ENCODE measurements at regions not wholly inside any gene's neighbourhood (a gene's known extent, or its start where the extent isn't known, plus 50 kb on each side); places are given as distances from the start of the nearest gene placed in this dataset.

DNA sequence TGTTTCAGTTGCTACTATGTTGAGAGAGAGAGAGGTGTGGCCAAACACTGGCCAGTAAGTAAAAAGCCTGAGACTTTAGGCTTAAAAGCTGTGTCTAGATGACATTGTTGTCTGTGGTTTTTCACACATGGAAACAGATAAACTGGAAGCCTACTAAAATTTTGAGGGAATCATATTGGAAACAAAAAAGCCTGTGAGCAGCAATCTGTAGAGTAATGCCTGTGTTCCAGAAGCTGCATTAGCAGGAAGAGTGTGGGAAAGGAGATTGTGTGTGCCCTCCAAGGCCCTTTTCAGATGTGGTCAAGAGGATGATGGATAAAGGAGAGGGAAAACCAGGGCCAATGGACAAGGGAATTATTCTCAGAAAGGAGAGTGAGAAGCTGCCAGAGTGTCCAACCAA, 236.3 kb upstream of the SPRED2 start:
- dilution Hi-C loops (cut with HindIII; ENCODE audit: low sequenced_read_pairs, unreplicated experiment): no loop called here
- Histone ChIP-seq H2BK120ac (ENCODE audit: low read depth, low read length) (no peak overlapping the region), H3K23ac (ENCODE audit: low read depth, low read length) (no peak overlapping the region), H2AK5ac (ENCODE audit: low read depth, low read length) (no peak overlapping the region), H3K4me1 (ENCODE audit: control insufficient read depth, insufficient read depth, low read length) (peaks cover 4% of the 10 kb centered on the region; the same call in 1 of the 2 replicates), H2BK5ac (ENCODE audit: low read depth, low read length, poor library complexity, severe bottlenecking) (no peak overlapping the region), H3K27me3 (ENCODE audit: control insufficient read depth, insufficient read depth, low read length) (peaks cover 15% of the 10 kb centered on the region), H3K9me3 (ENCODE audit: control insufficient read depth, insufficient read depth, low read length) (peaks cover 14% of the 10 kb centered on the region), H2BK15ac (ENCODE audit: low read depth, low read length) (no peak overlapping the region), H4K20me1 (ENCODE audit: insufficient read depth, low read length) (no peaks in the 10 kb centered on the region), H2AFZ (replicated peaks; ENCODE audit: low read length, poor library complexity) (no peak overlapping the region), H3K56ac (ENCODE audit: extremely low read depth, insufficient read depth, low read length) (no peak overlapping the region), H3K9me1 (ENCODE audit: insufficient read depth, low read length) (no peaks in the 10 kb centered on the region; the same call in 1 of the 2 replicates), H3K4me3 (ENCODE audit: insufficient read depth, low read depth, low read length) (no peak overlapping the region), H3K79me1 (ENCODE audit: low read depth in 1 of 2, low read length in 2 of 2) (no peaks in the 10 kb centered on the region), H4K8ac (ENCODE audit: low read depth in 2 of 2, low read length in 2 of 2) (no peak overlapping the region), H3K36me3 (ENCODE audit: control insufficient read depth, insufficient read depth, low read length) (no peaks in the 10 kb centered on the region), H3K9ac (ENCODE audit: low read depth, low read length) (no peak overlapping the region), H2BK20ac (ENCODE audit: low read depth, low read length) (no peak overlapping the region), H3K4ac (ENCODE audit: low read depth, low read length) (no peak overlapping the region), H4K91ac (ENCODE audit: insufficient read depth, low read depth, low read length) (no peak overlapping the region), H3K14ac (replicated peaks; ENCODE audit: low read depth, low read length) (no peak overlapping the region), H4K5ac (ENCODE audit: low read depth, low read length) (no peak overlapping the region), H2AK9ac (replicated peaks; ENCODE audit: low read depth, low read length, poor library complexity) (no peak overlapping the region), H3K27ac (ENCODE audit: insufficient read depth, low read length) (no peak overlapping the region), H3K4me2 (ENCODE audit: low read depth, low read length) (no peak overlapping the region), H3K18ac (ENCODE audit: low read depth, low read length) (no peak overlapping the region)
- intact Hi-C loops (cut with micrococcal nuclease): no loop called here
- ATAC-seq (ENCODE audit: low read depth): no peak
- no peak for TF ChIP-seq BHLHE40 (IDR thresholded peaks at IDR 0.05; ENCODE audit: low read depth, low read length)
- no peak for TF ChIP-seq MAZ (IDR thresholded peaks at IDR 0.05; ENCODE audit: borderline replicate concordance, low read depth, low read length)
- no peak for TF ChIP-seq RCOR1 (IDR thresholded peaks at IDR 0.05; ENCODE audit: insufficient replicate concordance, low read length)
- TF ChIP-seq MAFK (IDR thresholded peaks at IDR 0.05; ENCODE audit: low read depth, low read length): no peak
- no peak for TF ChIP-seq CEBPB (IDR thresholded peaks at IDR 0.05; ENCODE audit: low read depth, low read length)
- TF ChIP-seq RFX5 (IDR thresholded peaks at IDR 0.05; ENCODE audit: low read depth, low read length): no peak
- TF ChIP-seq FOS (IDR thresholded peaks at IDR 0.05; ENCODE audit: low read depth, low read length): no peak
- TF ChIP-seq, protein P1, sequence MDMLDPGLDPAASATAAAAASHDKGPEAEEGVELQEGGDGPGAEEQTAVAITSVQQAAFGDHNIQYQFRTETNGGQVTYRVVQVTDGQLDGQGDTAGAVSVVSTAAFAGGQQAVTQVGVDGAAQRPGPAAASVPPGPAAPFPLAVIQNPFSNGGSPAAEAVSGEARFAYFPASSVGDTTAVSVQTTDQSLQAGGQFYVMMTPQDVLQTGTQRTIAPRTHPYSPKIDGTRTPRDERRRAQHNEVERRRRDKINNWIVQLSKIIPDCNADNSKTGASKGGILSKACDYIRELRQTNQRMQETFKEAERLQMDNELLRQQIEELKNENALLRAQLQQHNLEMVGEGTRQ (IDR thresholded peaks at IDR 0.05; ENCODE audit: low read depth, low read length): no peak
- no peak for TF ChIP-seq NFE2L2 (IDR thresholded peaks at IDR 0.05; ENCODE audit: low read depth, low read length)
- TF ChIP-seq, protein P2, sequence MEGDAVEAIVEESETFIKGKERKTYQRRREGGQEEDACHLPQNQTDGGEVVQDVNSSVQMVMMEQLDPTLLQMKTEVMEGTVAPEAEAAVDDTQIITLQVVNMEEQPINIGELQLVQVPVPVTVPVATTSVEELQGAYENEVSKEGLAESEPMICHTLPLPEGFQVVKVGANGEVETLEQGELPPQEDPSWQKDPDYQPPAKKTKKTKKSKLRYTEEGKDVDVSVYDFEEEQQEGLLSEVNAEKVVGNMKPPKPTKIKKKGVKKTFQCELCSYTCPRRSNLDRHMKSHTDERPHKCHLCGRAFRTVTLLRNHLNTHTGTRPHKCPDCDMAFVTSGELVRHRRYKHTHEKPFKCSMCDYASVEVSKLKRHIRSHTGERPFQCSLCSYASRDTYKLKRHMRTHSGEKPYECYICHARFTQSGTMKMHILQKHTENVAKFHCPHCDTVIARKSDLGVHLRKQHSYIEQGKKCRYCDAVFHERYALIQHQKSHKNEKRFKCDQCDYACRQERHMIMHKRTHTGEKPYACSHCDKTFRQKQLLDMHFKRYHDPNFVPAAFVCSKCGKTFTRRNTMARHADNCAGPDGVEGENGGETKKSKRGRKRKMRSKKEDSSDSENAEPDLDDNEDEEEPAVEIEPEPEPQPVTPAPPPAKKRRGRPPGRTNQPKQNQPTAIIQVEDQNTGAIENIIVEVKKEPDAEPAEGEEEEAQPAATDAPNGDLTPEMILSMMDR (conservative IDR thresholded peaks at IDR 0.05; ENCODE audit: low read depth, low read length): no peak
- no peak for TF ChIP-seq CHD1 (IDR thresholded peaks at IDR 0.05; ENCODE audit: low read depth, low read length)
- no peak for TF ChIP-seq SMC3 (IDR thresholded peaks at IDR 0.05; ENCODE audit: low read depth, low read length)
- in situ Hi-C loops (cut with MboI; ENCODE audit: low sequenced_read_pairs): no loop called here
- DNase-seq: no peak
- ChIA-PET CTCF (no interaction called here), POLR2A (ENCODE audit: unreplicated experiment) (no interaction called here)
- no TSS peak for BruUV-seq (replicated peaks)

Measured in IMR-90 (cell line).